Activated CD4-positive, alpha-beta T cell treated with anti-CD3 and anti-CD28 coated beads, Interleukin-2, amount 50 U/mL, for 24 hours (primary cell): ENCODE measurements at regions not wholly inside any gene's neighbourhood (a gene's known extent, or its start where the extent isn't known, plus 50 kb on each side); places are given as distances from the start of the nearest gene placed in this dataset.
"Not testable (repeated sequence)": the region's sequence is repeated elsewhere in the genome, so short reads cannot be mapped to it uniquely, and the experiment has no call there.

ENCODE experiments used
- DNase-seq, 2 donors: peaks; one replicate each; pipeline ENCODE4 v3.0.0-alpha.2; 2020; ENCODE audit warnings: low read depth in 1 of 2, low spot score in 1 of 2

DNA sequence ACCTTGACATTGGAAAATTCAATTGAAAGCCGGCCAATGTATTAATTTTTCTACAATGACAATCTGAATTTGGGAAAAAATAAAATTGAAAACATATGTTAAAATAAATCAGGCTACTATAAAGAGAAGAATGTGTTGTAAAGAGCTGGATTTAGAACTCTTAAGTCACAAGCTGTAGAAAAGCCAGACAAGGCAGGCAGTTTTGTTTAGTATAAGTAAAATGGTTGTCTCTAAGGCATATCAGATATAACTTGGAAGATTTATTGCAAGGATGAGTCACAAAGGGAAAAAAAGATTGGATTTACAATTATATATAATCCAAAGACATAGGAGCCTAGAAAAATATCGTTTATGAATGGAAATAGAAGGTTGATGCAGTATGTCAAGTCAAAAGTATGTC, 549.1 kb upstream of the EPHA5 start:
- DNase-seq = no peak

DNA sequence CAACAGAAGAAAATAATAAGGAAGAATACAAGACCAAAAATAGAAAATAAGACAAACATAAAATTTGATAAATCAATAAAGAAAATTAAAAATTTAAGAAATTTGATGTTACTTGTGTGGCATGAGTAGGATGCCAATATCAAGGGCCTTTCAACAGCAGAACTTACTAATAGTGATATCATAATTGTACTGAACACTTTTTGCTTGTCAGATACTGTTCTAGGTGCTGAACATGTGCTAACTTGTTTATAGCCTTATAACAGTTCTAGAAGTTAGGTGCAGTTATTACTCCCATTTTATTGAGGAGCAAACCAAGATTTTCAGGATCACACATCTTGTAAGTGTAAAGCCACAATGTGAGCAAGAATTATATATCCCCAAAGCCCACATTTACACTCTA, 546.0 kb upstream of the EPHA5 start:
- no peak for DNase-seq

GRCh38 chr4:66212489-66212888, 542.2 kb upstream of the EPHA5 start:
- no peak for DNase-seq

- DNase-seq = no peak
Observed at GRCh38 chr4:66204534-66205247, 534.4 kb upstream of the EPHA5 start.

GRCh38 chr4:66202870-66203269, 532.6 kb upstream of the EPHA5 start:
- no peak for DNase-seq

GRCh38 chr4:66197451-66197850, 527.2 kb upstream of the EPHA5 start:
- DNase-seq = no peak

DNA sequence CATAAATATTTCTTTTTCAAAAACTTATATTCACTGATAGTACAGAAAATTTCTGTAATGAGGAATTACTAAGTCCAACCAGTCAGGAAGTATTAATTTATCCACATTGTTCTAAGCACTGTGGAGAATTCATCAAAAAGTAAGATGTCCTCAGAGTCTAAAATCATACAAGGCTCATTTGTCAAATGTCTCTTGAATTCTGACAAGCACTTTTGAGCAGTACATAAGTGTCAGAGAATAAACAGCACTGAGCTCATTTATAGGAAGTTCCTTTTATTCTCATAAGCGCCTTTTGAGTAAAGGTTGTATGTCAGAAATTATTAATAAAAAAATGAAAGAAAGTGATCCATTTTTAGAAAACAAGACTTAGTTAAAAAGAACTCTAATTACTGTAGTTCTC, 523.2 kb upstream of the EPHA5 start:
- no peak for DNase-seq

DNA sequence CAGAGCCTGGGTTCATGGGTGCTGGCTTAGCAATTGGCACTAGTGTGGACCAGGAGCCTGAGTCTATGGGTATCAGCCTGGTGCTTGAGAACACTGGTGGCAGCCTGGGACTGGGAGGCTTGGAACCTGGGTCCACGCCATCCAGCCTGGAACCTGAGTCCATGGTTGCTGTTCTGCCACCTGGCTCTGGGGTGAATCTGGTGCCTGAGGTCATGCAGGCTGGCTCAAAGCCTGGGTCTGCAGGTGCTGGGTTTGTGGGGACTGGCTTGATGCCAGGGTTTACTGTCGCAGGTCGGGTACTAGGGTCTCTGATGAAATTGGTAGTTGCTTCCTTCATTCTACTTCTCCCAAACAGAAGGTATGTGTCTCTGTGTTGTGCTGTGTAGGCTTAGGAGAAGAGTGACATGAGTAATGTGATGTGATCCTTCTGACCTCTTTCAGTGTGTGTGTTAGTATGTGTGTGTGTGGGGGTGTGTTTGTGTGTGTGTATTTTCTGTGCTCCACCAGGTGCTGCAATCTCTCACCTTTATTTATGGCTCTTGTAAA, 517.0 kb upstream of the EPHA5 start:
- no peak for DNase-seq

DNA sequence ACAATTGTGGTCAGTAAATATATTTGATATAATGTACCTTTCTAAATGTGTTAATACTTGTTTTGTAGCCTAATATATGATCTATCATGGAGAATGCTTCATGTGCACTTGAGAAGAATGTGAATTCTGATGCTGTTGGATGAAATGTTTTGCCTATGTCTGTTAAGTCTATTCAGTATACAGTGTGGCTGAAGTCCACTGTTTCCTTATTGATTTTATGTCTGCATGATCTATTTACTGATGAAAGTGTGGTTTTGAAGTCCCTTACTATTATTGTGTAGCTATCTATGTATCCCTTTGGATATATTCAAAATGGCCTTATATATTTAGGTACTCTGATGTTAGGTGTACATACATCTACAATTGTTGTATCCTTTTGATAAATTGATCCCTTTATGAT, 515.8 kb upstream of the EPHA5 start:
- no peak for DNase-seq

- no peak for DNase-seq
Observed at GRCh38 chr4:66182636-66183035, 512.3 kb upstream of the EPHA5 start.

DNA sequence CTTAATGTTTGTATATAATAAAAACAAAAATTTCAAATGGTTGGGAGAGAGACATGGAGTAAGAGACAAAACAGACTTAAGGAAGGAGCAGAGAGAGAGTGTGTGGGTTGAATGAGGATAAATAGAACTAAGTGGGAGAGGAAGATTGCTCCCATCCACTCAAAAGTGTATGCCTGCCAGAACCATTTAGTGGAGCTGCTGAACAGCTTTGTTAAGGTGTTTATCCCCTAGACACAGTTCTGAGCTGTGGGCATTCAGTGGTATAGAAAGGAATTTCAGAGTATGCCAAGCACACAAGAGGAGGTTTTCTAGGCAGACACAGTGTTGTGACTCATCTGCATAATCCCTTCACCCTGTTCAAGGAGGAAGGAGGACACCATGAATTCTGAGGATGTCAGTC, 508.6 kb upstream of the EPHA5 start:
- no peak for DNase-seq

GRCh38 chr4:66169341-66169740, 499.1 kb upstream of the EPHA5 start:
- no peak for DNase-seq

GRCh38 chr4:66164869-66165268, 494.6 kb upstream of the EPHA5 start:
- DNase-seq = no peak

- no peak for DNase-seq
Observed at GRCh38 chr4:66160606-66161005, 490.3 kb upstream of the EPHA5 start.

DNA sequence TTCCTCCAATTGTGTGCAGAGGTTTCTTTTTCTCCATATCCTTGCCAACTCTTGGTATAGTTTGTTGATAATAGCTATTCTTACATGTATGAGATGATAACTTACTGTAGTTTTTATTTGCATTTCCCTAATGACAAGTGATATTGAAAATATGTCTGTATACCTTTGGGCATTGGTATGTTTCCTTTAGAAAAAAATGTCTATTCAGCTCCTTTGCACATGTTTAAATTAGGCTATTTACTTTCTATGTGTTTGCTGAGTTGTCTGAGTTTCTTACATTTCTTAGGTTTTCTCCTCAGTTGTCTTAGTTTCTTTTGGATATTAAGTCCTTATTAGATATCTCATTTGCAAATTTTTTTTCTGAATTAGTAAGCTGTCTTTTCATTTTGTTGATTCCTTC, 487.3 kb upstream of the EPHA5 start:
- DNase-seq = no peak

DNA sequence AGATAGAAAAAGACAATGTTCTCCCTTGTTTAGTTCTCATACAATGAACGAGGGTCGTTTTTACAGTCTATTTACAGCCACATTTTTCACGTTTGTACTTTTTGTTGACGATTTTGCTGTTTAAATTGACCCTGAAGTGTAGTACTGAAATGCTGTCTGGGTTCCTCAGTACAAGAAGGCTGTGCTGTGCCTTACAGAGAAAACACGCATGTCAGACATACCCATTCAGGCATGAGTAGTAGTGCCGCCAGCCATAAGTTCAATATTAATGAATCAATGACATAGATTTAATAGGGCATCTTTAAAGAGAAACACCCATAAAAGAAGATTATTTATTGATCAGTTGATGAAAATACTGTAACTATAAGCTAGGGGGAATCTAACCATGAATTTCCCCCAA, 459.8 kb upstream of the EPHA5 start:
- DNase-seq = no peak

- no peak for DNase-seq
Observed at GRCh38 chr4:66123831-66124413, 453.6 kb upstream of the EPHA5 start.

DNA sequence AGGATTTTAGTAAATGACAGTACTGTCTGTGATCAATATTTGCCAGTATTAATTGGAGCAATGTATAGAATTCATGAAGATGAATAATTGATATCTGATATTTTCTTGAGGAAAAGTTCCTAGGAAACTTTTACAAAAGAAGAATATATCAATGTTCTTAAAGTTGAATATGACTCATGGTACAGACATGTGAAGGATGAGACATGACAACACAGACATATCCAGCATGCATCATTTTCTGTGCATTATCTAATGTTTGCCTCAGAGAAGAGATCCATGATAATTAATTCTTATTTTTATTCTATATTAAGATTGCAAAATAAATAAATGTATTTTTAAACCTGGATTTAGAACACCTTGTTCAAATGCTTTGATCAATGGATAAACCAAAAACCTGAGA, 452.9 kb upstream of the EPHA5 start:
- DNase-seq = no peak

DNA sequence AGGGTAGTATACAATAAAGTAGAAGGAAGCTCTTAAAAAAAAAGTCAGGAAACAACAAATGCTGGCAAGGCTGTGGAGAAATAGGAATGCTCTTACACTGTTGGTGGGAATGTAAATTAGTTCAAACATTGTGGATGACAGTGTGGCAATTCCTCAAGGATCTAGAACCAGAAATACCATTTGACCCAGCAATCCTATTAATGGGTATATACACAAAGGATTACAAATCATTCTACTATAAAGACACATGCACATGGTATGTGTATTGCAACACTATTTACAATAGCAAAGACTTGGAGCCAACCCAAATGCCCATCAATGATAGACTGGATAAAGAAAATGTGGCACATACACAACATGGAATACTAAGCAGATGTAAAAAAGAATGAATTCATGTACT, 444.9 kb upstream of the EPHA5 start:
- not testable (repeated sequence) for DNase-seq

- DNase-seq = no peak
Observed at GRCh38 chr4:66108898-66109297, 438.6 kb upstream of the EPHA5 start.

GRCh38 chr4:66097218-66097617, 426.9 kb upstream of the EPHA5 start:
- no peak for DNase-seq

- no peak for DNase-seq
Observed at GRCh38 chr4:66095065-66095464, 424.8 kb upstream of the EPHA5 start.

GRCh38 chr4:66094070-66094469, 423.8 kb upstream of the EPHA5 start:
- DNase-seq = no peak
